Embryonic facial prominence (tissue), 1 donor: ENCODE measurements at regions not wholly inside any gene's neighbourhood (a gene's known extent, or its start where the extent isn't known, plus 50 kb on each side); places are given as distances from the start of the nearest gene placed in this dataset.

ENCODE experiments used
- DNase-seq: peaks from one replicate; pipeline ENCODE4 v3.0.0-alpha.2; 2016; ENCODE audit errors: extremely low spot score

DNA sequence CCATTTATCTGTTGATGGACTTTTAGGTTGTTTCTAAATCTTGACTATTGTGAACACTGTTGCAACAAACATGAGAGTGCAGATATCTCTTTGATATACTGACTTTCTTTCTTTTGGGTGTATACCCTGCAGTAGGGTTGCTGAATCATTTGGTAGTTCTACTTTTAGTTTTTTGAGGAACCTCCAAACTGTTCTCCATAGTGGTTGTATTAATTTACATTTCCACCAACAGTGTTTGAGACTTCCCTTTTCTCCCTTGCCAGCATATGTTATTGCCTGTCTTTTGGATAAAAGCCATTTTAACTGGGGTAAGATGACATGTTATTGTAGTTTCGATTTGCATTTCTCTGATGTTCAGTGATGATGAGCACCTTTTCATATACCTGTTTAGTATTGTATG is 330.0 kb downstream of the DDX10 start:
- DNase-seq: no peak

DNA sequence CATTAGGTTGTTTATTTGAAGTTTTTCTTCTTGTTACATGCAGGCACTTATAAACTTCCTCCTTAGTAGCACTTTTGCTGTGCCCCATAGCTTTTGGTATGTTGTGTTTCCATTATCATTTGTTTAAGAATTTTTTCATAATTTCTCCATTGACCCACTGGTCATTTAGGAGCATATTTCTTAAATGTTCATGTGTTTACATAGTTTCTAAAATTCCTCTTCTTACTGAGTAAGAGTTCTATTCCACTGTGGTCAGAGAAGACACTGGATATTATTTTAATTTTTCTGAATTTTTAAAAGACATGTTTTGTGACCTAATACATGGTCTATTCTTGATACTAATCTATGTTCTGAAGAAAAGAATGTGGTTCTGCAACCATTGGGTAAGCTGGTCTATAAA is 333.0 kb downstream of the DDX10 start:
- no peak for DNase-seq

DNA sequence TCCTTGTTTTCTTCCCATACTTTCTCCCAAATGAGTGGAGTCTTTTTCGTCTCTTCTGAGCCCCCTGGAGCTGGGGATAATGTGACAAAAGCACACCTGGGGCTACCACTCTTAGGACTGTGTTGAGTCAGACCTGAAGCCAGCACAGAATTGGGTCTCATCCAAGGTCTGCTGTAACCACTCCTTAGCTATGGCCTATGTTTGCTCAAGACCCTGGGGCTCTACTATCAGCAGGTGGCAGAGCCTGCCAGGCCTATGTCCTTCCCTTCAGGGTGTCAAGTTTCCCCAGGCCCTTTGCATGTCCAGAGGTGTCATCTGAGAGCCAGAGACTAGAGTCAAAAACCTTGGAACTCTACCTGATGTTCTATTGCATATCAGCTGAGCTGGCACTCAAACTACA is 335.7 kb downstream of the DDX10 start:
- DNase-seq: no peak

DNA sequence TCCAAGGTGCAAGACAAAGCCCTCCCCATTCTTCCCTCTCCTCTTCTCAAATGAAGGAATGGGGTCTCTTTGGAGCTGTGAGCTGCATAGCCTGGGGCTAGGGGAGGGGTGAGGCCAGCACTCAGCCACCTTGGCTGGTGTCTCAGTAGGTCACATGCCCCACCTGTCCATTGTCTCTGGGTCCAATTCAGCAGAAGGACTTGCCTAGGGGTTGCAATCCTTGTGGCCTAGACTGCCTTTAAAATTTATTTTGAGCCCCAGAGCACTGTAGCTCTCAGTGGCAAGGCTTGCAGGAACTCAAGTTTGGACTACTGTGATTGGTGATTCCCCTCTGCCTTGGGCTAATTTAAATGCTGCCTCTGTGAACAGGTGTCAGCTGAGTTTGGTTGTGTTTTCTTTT is 336.7 kb downstream of the DDX10 start:
- DNase-seq: no peak

DNA sequence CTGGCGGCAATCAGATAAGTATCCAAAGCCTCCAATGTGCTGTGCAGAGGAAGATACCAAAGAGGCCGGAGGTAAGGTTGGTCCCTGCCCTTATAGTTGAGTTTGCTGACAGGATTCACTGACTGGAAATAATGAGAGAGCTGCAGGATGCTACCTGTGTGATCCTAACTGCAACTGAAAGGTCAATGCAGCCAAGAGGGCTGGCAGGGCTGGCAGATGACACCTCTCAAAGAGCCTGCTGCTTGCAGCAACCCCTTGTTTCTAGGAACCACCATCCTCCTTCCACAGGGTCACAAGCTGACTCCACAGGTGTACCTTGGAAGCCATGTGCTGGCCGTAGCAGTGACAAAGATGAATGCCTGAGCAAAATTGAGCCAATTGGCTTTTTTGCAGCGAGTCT is 348.1 kb downstream of the DDX10 start:
- no peak for DNase-seq

DNA sequence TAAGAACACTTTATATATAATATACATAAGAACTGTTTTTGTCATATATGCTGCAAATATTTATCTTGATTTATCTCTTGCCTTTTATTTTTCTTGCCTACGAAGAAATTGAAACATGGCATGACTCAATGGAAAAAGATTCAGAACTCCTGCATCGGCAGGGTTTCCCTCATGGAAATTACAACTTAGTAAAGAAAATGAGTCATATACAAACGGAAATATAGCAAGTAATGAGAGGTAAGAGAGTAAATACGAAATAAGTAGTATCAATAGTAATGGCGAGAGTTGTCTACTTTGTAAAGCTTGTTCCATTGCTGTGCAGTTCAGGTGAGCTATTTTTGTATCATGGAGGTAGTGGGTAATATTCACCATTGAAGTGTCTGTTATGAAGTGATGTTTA is 350.4 kb downstream of the DDX10 start:
- DNase-seq: no peak

DNA sequence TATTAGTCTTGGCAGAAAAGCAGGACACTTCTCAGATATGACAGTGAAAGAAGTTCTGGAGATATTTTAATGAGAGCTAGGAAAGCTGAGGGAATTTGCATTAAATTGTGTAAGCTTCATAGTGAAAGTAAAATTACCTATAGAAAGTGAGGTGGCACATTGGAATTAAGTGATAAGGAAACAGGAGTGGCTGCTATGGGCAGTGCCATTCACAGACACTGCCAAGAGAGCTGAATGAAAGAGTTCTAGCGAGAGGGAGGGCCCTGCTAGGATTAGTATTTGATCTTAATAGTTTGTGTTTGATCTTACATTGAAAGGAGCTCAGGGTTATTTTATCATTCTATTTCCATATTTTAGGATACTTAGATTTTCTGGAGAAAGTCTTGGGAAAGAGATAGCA is 351.9 kb downstream of the DDX10 start:
- DNase-seq: no peak

DNA sequence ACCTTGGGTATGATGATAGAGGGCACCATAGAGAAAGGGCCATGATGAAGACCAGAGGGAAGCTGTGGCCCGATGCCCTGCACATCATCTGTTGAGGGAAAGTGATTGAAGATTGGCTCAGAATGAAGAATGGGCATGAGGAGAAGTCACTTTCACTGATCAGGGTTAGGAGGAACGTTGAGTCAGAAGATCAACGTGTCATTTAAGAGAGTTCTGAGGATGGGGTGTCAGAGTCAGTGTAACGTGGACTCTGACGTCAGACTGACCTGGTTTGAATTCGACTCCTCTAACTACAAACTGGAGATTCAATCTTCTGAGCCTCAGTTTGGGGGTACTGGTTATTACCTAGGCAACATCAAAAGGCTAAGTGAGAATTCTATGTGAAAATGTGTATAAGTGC is 352.6 kb downstream of the DDX10 start:
- DNase-seq: no peak

DNA sequence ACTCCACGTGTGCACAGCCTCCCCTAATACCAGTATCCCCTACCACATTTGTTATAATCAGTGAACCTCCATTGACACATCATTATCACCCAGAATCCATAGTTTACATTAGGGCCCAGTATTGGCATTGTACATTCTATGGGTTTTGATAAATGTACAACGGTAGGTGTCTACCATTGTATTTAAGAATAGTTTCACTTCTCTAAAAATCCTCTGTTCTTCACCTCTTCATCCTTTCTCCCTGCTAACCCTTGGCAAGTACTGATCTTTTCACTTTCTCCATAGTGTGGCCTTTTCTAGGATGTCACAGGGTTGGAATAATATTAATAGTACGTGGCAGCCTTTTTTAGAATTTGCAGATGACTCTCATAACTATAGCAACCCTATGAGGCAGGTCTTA is 353.8 kb downstream of the DDX10 start:
- no peak for DNase-seq

DNA sequence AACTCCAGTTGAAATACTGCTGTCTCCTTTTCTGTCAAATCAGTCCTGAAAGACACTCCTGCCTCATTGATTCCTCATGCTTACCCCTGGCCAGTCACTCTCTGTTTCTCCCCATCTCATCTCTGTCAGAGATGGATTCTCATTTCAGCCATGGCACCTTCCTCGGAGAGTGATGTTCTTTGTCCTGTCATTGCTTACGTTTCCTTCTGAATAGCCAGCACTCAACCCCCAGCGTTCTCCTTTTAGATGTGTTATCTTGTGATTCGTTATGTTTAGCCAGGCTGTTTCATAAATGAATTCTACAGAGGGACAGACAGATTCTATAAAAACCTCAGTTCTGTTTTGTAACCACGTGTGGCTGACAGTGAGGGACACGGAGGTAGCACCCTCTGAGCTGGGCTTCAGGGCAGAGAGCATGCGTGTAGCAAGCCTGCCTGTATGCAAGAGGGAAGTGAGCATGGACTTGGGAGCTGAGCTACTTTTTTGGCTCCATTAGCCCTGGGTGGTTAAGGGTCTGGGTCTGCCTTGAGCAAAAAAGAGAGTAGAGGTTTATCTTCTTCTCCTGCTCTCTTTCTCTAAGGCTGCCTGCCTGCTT is 354.6 kb downstream of the DDX10 start:
- no peak for DNase-seq

DNA sequence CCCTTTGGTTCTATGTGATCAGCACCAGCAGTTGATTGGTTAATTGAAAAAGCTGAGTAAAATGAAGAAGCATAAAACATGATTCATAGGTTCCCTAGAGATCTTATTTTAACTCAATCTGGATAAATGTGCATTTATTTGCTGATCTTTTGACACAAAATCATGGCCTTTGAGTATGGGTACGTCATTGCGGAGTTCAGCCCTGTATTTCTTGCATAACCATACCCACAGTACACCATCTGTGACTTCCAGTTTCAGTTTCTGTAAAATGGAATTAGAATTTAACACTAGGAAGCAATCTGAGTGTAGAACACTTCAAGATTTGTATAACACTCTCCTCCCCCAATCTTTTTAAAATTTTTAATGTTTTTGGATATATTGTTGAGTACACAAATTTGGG is 358.2 kb downstream of the DDX10 start:
- no peak for DNase-seq

DNA sequence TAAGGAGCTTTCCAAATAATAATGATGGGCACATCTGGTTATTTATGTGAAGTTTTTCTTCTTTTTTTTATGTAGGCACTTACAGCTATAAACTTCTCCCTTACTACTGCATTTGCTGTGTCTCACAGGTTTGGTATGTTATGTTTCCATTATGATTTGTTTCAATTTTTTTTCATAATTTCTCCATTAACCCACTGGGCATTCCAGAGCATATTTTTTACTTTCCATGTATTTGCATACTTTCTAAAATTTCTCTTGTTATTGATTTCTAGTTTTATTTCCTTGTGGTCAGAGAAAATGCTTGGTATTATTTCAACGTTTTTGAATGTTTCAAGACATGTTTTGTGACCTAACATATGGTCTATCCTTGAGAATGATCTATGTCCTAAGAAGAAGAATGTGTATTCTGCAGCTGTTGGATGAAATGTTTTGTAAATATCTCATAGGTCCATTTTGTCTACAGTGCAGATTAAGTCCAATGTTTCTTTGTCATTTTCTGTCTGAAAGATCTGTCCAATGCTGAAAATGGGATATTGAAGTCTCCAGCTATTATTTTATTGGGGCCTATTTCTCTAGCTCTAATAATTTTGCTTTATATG is 362.1 kb downstream of the DDX10 start:
- DNase-seq: no peak

DNA sequence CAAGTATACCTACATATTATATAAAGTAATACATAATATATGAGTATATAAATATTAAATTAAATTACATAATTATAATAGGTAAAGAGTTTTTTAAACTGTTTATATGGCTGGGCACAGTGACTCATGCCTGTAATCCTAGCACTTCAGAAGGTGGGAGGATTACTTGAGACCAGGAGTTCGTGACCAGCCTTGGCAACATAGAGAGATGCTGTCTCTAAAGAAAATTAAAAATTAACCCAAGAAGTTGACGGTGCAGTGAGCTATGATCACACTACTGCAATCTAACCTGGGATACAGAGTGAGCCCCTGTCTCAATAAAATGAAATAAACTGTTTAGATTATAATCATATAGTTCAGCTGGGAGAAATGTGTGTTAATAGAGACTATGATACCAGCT is 363.0 kb downstream of the DDX10 start:
- DNase-seq: no peak

DNA sequence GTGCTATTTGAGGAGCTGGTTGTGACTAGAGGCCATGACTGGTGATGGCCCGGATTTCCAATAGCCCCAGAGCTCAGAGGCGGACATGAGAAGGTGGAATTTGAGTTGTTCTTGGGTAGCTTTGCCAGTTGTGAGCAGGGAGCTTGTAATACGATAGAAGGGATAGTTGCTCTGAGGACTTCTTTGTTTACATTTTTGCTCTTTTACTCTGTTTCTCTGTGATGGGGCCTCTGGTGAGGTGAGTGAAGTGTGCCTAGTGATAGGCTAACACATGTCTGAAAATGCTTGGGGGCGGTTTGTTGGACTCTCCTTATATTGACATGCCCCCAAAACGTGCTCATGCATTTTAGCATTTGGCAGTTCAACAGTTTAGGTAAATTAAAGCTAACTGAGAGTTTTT is 365.1 kb downstream of the DDX10 start:
- DNase-seq: no peak

DNA sequence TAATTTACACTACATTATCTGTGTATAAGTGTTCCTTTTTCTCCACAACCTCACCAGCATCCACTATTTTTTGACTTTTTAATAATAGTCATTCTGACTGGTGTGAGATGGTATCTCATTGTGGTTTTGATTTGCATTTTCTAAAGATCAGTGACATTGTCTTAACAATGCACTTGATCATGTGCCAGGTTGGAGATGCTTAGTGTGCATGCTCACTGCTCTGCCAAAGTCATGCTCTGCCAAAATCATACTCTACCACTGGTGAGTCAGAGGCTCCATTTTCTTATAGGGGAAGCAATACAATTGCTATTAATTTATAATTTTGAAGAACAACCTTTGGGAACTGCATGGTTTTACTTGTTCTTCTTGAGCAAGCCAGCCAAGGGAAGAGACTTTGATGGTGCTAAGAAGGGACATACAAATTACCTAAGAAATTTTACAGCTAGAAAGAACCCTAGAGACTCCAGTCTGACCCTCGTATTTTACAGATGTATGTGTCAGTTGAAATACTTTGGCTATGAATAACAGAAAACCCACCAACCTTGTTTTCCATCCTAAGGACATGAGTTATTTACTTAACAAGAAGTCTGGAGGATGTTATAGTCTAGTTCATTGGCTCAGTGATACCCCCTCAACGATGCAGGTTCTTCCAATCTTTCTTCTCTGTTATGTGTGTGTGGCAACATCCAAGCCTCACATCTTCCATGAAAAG is 368.9 kb downstream of the DDX10 start:
- DNase-seq: no peak

DNA sequence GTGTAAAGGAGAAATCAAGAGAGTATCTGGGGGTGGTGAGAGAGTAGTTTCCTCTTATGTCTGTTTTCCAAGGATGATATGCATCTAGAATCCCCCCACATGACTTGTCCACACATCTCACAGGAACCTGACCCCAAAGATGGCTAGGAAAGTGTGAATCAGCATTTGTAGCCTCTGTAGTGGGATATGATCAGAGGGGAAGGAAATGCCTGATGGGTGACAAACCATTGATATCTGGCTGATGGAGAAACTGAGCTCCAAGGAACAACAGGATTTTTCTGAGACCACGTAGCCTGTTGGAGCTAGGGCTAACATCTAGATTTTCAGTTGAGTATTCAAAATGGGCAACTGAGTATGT is 369.4 kb downstream of the DDX10 start:
- no peak for DNase-seq

DNA sequence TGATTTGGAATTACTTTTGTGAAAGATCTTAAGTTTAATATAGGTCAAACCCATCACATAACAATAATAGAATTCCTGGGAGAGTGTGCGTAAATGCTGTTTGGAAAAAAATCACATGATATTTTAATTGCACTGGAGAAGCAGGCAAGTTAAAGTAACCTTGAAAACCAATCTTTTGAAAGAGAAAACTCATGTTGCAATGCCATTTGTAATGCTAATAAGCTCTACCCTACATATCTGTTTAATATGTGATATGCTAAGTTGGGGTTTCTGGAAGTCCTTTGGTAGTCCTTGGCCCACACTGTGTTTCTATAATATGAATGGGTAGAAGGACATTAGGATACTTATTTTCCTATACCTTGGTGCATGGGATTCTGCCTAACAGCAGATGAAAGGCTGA is 370.4 kb downstream of the DDX10 start:
- no peak for DNase-seq

DNA sequence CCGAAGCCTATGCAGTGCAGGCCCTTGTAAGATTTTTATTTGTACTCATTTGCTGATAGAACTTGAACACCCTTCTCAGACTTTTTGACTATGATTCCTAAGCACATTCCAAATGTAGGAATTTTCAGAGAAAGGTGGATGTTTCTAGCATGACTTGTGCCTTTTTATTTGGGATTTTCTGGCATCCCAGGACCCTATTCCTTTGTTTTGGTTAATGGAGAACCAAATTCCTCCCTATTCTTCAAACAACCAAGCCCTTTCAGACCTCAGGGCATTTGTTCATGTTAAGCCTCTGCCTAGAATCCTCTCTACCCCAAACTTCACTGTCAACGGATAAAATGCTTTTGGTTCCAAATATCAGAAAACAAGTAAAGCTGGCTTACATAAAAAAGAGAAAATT is 371.1 kb downstream of the DDX10 start:
- DNase-seq: no peak

DNA sequence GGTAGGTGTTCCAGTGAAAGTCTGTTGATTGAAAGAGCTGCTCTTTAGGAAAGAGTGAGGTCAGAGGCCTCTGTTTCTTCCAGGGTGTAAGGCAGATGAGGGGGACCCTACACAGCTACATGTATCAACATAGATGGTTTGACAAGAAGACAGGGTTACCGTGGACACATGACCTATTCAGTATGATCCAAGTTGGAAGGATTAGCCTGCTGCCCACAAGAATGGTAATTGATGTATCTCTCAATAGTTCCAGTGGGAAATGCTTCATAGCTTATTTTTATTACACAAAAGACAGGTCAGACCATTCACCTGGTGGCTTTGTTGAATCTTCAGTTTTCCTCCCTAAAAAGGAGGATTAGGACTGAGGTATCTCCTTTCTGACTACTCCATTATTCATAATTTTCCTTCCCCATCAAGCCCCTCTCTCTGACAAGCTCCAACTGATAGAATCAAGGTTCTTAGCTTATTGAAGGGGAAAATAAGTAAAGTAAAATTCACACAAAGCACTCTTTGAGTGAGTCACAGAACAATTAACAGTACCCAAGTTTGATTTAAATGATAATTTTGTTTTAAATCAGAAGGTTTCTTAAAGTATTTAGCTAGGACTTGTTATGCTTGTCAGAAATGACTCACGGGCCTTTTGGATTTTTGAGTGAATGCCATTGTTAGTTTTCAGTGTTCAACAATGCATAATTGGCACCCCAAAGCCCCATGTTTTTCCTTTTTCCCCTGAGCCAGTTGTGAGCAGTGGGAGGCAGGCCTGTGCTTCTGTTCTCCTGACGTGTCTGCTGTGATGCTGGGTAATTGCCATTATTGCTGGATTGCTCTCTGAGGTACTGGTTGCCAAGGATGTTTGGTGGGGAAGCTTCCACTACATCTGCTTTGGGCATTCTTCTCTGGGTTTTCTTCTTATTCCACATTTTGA is 373.2 kb downstream of the DDX10 start:
- no peak for DNase-seq

DNA sequence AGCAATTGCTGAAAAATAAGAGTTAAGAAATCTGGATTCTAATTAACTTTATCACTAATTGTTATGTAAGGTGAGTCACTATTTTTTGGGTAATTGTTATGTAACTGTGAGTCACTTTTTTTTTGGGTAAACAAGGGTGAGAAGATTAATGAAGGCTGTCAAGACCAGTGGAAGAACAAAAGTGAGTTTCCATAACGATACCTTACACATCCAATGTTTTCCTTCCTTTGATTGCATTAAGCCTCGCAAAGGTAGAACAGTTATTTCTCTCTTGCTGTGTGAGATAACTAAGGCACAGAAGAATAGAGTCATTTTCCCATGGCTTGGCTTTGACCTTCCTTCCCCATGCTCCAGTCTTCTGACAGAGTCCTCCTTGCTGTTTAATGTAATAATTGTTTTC is 374.7 kb downstream of the DDX10 start:
- DNase-seq: no peak

DNA sequence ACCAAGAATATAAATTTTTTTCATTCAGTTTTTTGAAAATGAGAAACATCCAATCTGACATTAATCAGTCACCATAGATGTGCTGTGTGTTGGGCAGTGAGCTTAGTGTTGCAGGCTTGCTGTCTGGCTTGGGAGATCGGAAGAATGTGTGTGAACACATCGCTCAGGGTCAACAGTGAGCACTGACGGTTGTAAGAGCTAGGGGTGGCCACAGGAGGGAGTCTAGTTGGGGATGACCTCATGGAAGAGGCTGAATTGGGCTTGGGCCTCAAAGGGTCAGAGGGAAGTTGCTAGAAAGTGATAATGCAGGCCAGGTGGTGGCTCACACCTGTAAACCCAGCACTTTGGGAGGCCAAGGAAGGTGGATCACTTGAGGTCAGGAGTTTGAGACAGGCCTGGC is 375.4 kb downstream of the DDX10 start:
- DNase-seq: no peak

DNA sequence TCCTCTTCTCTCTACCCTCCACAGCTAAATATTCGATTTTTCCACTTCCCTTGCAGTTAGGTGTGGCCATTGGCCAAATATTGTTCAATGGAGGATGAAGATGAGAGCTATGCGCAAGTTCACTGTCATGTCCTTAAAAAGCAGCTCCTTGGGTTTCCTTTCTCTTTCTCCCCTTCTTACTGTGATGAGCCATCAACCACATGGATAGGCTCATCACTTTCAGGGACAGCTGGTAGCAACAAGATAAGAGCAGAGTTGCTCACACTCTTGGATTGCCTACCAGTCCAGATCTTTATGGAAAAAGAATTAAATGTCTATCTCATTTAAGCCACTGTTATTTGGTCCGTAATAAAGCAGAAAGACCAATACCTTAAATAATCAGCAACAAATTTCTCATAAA is 377.0 kb downstream of the DDX10 start:
- DNase-seq: no peak

DNA sequence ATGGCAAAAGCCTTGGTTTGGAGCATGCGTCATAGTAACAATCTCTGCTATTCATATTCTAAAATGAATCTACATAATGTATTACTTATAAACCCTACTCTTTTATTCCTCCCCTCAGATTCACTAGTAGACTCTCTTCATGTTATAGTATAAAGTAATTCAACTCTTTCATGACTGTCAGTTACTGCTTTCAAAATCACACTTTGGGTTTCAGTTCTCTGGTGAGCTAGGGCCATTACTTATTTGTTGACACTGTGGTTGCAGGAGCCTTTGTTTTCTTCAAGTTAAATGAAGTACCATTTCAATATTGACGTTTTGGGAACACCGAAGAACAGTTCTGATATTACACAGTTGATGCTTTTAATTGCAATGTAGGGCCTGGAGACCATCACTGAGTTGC is 378.4 kb downstream of the DDX10 start:
- DNase-seq: no peak
